BLaER1 (cell line): ENCODE measurements at regions not wholly inside any gene's neighbourhood (a gene's known extent, or its start where the extent isn't known, plus 50 kb on each side); places are given as distances from the start of the nearest gene placed in this dataset.
"Not testable (repeated sequence)": the region's sequence is repeated elsewhere in the genome, so short reads cannot be mapped to it uniquely, and the experiment has no call there.

Experiments
- H3K27ac ChIP-seq: shearing (Covaris generic); formaldehyde crosslinking; 2 replicates; pipeline ENCODE4 v1.8.1; 2022
- H3K27me3 ChIP-seq: shearing (Covaris generic); formaldehyde crosslinking; 2 replicates; pipeline ENCODE4 v1.8.1; 2022
- H3K36me3 ChIP-seq: shearing (Covaris generic); formaldehyde crosslinking; 2 replicates; pipeline ENCODE4 v1.8.1; 2022
- H3K4me1 ChIP-seq: shearing (Covaris generic); formaldehyde crosslinking; 2 replicates; pipeline ENCODE4 v1.8.1; 2022
- H3K4me2 ChIP-seq: shearing (Covaris generic); formaldehyde crosslinking; 2 replicates; pipeline ENCODE4 v1.8.1; 2022
- H3K4me3 ChIP-seq: shearing (Covaris generic); formaldehyde crosslinking; 2 replicates; pipeline ENCODE4 v1.8.1; 2022
- H3K9ac ChIP-seq: shearing (Covaris generic); formaldehyde crosslinking; 2 replicates; pipeline ENCODE4 v1.8.1; 2022
- H3K9me3 ChIP-seq: shearing (Covaris generic); formaldehyde crosslinking; 2 replicates; pipeline ENCODE4 v1.8.1; 2022
- H4K20me1 ChIP-seq: shearing (Covaris generic); formaldehyde crosslinking; 2 replicates; pipeline ENCODE4 v1.8.1; 2022
- Cebpa-rat ChIP-seq: shearing (Covaris generic); IDR thresholded peaks from 2 replicates; pipeline ENCODE4 v1.8.1; 2022

- no peaks in the 10 kb centered on the region for H3K9me3 ChIP-seq
- no peak overlapping the region for H3K9ac ChIP-seq
- TF ChIP-seq Cebpa-rat = no peak
- H3K4me2 ChIP-seq = no peak overlapping the region
- H4K20me1 ChIP-seq = no peaks in the 10 kb centered on the region
- no peak overlapping the region for H3K27ac ChIP-seq
- no peaks in the 10 kb centered on the region for H3K4me1 ChIP-seq
- H3K27me3 ChIP-seq = no peaks in the 10 kb centered on the region
- H3K36me3 ChIP-seq = no peaks in the 10 kb centered on the region
- H3K4me3 ChIP-seq = no peak overlapping the region
Measured at GRCh38 chr6:120279466-120280167, 930.1 kb upstream of the MAN1A1 start.

- no peaks in the 10 kb centered on the region for H3K27me3 ChIP-seq
- no peak overlapping the region for H3K27ac ChIP-seq
- H3K9ac ChIP-seq = no peak overlapping the region
- H3K36me3 ChIP-seq = no peaks in the 10 kb centered on the region
- H3K4me2 ChIP-seq = no peak overlapping the region
- H4K20me1 ChIP-seq = no peaks in the 10 kb centered on the region
- H3K9me3 ChIP-seq = no peaks in the 10 kb centered on the region
- no peak overlapping the region for H3K4me3 ChIP-seq
- no peak for TF ChIP-seq Cebpa-rat
- no peaks in the 10 kb centered on the region for H3K4me1 ChIP-seq
Measured at GRCh38 chr6:120278689-120279396, 929.3 kb upstream of the MAN1A1 start.

- Histone ChIP-seq H3K9ac (no peak overlapping the region), H3K9me3 (no peaks in the 10 kb centered on the region), H4K20me1 (no peaks in the 10 kb centered on the region), H3K4me1 (no peaks in the 10 kb centered on the region), H3K4me2 (no peak overlapping the region), H3K36me3 (no peaks in the 10 kb centered on the region), H3K27me3 (no peaks in the 10 kb centered on the region), H3K4me3 (no peak overlapping the region), H3K27ac (no peak overlapping the region)
- no peak for TF ChIP-seq Cebpa-rat
Measured at GRCh38 chr6:120274547-120274946, 925.0 kb upstream of the MAN1A1 start.

GRCh38 chr6:120273411-120273810 is 923.9 kb upstream of the MAN1A1 start:
- H3K4me2 ChIP-seq = no peak overlapping the region
- no peak for TF ChIP-seq Cebpa-rat
- H3K9ac ChIP-seq = no peak overlapping the region
- H3K27me3 ChIP-seq = no peaks in the 10 kb centered on the region
- no peak overlapping the region for H3K27ac ChIP-seq
- H3K4me1 ChIP-seq = no peaks in the 10 kb centered on the region
- no peak overlapping the region for H3K4me3 ChIP-seq
- H3K9me3 ChIP-seq = no peaks in the 10 kb centered on the region
- no peaks in the 10 kb centered on the region for H4K20me1 ChIP-seq
- H3K36me3 ChIP-seq = no peaks in the 10 kb centered on the region

GRCh38 chr6:120272038-120272437 is 922.5 kb upstream of the MAN1A1 start:
- no peaks in the 10 kb centered on the region for H3K27me3 ChIP-seq
- H3K9ac ChIP-seq = no peak overlapping the region
- no peak overlapping the region for H3K4me3 ChIP-seq

GRCh38 chr6:120268256-120268655 is 918.7 kb upstream of the MAN1A1 start:
- not testable (repeated sequence) for H3K27ac ChIP-seq, H3K4me1 ChIP-seq, H3K9me3 ChIP-seq, H3K27me3 ChIP-seq, H3K4me2 ChIP-seq, H3K9ac ChIP-seq, H4K20me1 ChIP-seq, H3K36me3 ChIP-seq, H3K4me3 ChIP-seq

More at GRCh38 chr6:120272038-120272437, 922.5 kb upstream of the MAN1A1 start:
- H3K9me3 ChIP-seq = no peaks in the 10 kb centered on the region
- no peaks in the 10 kb centered on the region for H4K20me1 ChIP-seq
- H3K36me3 ChIP-seq = no peaks in the 10 kb centered on the region
- no peak for TF ChIP-seq Cebpa-rat
- H3K4me2 ChIP-seq = no peak overlapping the region
- H3K27ac ChIP-seq = no peak overlapping the region
- no peaks in the 10 kb centered on the region for H3K4me1 ChIP-seq

- Histone ChIP-seq H3K36me3 (no peaks in the 10 kb centered on the region), H3K27ac (no peak overlapping the region), H3K4me1 (no peaks in the 10 kb centered on the region), H4K20me1 (no peaks in the 10 kb centered on the region), H3K4me3 (no peak overlapping the region), H3K27me3 (no peaks in the 10 kb centered on the region), H3K9ac (no peak overlapping the region), H3K9me3 (no peaks in the 10 kb centered on the region), H3K4me2 (no peak overlapping the region)
- TF ChIP-seq Cebpa-rat = no peak
Measured at GRCh38 chr6:120262354-120262753, 912.8 kb upstream of the MAN1A1 start.

GRCh38 chr6:120260636-120261035 is 911.1 kb upstream of the MAN1A1 start:
- Histone ChIP-seq H3K4me2 (no peak overlapping the region), H3K9ac (no peak overlapping the region), H4K20me1 (no peaks in the 10 kb centered on the region), H3K9me3 (no peaks in the 10 kb centered on the region), H3K4me3 (no peak overlapping the region), H3K4me1 (no peaks in the 10 kb centered on the region), H3K27me3 (no peaks in the 10 kb centered on the region), H3K36me3 (no peaks in the 10 kb centered on the region), H3K27ac (no peak overlapping the region)
- TF ChIP-seq Cebpa-rat = no peak

- no peak for TF ChIP-seq Cebpa-rat
- no peaks in the 10 kb centered on the region for H3K27me3 ChIP-seq
- no peak overlapping the region for H3K9ac ChIP-seq
- H3K36me3 ChIP-seq = no peaks in the 10 kb centered on the region
- no peak overlapping the region for H3K4me2 ChIP-seq
- H3K4me3 ChIP-seq = no peak overlapping the region
- no peaks in the 10 kb centered on the region for H3K4me1 ChIP-seq
- no peaks in the 10 kb centered on the region for H3K9me3 ChIP-seq
- no peaks in the 10 kb centered on the region for H4K20me1 ChIP-seq
- H3K27ac ChIP-seq = no peak overlapping the region
Measured at GRCh38 chr6:120254651-120255050, 905.1 kb upstream of the MAN1A1 start.

- no peak for TF ChIP-seq Cebpa-rat
- no peaks in the 10 kb centered on the region for H4K20me1 ChIP-seq
- H3K4me3 ChIP-seq = no peak overlapping the region
- no peaks in the 10 kb centered on the region for H3K36me3 ChIP-seq
- no peak overlapping the region for H3K27ac ChIP-seq
- H3K27me3 ChIP-seq = no peaks in the 10 kb centered on the region
- H3K4me1 ChIP-seq = no peaks in the 10 kb centered on the region
- H3K4me2 ChIP-seq = no peak overlapping the region
- no peak overlapping the region for H3K9ac ChIP-seq
- H3K9me3 ChIP-seq = no peaks in the 10 kb centered on the region
Measured at GRCh38 chr6:120248451-120248850, 898.9 kb upstream of the MAN1A1 start.
